DND-41 (cell line): ENCODE measurements at regions not wholly inside any gene's neighbourhood (a gene's known extent, or its start where the extent isn't known, plus 50 kb on each side); places are given as distances from the start of the nearest gene placed in this dataset.

ENCODE experiments used
- CTCF ChIP-seq: IDR thresholded peaks from 2 replicates; pipeline ENCODE4 v1.5.1; 2012; ENCODE audit warnings: borderline replicate concordance, low read length, moderate library complexity, mild to moderate bottlenecking; ENCODE audit not compliant: poor library complexity, severe bottlenecking; ENCODE audit errors: extremely low read depth
- EZH2 ChIP-seq: IDR thresholded peaks from 3 replicates; pipeline ENCODE4 v1.6.1; 2012; ENCODE audit warnings: borderline replicate concordance, low read depth, mild to moderate bottlenecking, moderate library complexity, low read length, inconsistent platforms; ENCODE audit not compliant: severe bottlenecking

- TF ChIP-seq EZH2 (no peak), CTCF (no peak)
Measured at GRCh38 chr4:89653012-89653411, 183.9 kb downstream of the SNCA start.
